ENCODE measurements at regions not wholly inside any gene's neighbourhood (a gene's known extent, or its start where the extent isn't known, plus 50 kb on each side); places are given as distances from the start of the nearest gene placed in this dataset.

DNA sequence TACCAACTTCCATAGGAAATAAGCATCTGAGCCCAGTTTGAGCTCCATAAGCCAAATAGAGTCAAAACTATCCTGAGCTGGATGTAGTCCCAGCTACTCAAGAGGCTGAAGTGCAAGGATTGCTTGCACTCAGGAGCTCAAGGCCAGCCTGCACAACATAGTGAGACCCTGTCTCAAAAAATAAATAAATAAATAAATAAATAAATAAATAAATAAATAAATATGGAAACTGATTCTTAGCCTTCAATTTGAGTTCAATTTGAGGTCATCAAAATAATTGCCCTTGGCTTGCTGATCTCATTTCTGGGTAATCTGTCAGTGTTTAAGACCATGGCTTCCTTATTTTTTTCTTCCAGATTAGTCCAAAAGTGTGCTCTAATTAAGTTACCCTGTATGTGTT lies 184.9 kb upstream of the CDH20 start:
- in situ Hi-C loops (cut with HindIII; ENCODE audit: low pct_unique_long_range_greater_than_20kb, low sequenced_read_pairs) = no loop called here
- ChIA-PET CTCF (no interaction called here), POLR2A (no interaction called here)
- no peak for ATAC-seq
- Histone ChIP-seq H3K9me3 (ENCODE audit: control insufficient read depth, insufficient read depth, low read depth, low read length) (no peaks in the 10 kb centered on the region), H3K4me1 (ENCODE audit: control insufficient read depth, insufficient read depth, low read length) (no peaks in the 10 kb centered on the region), H3K27ac (ENCODE audit: low read length) (no peak overlapping the region), H3K4me3 (ENCODE audit: low read depth in 2 of 2, low read length in 2 of 2) (no peak overlapping the region), H3K36me3 (ENCODE audit: control insufficient read depth, insufficient read depth, low read length) (no peaks in the 10 kb centered on the region), H3K27me3 (ENCODE audit: control insufficient read depth, insufficient read depth, low read length) (no peaks in the 10 kb centered on the region)
- no peak for DNase-seq (ENCODE audit: low read depth, low spot score)
- TF ChIP-seq POLR2AphosphoS5 (IDR thresholded peaks at IDR 0.05; ENCODE audit: low read depth, low read length) (no peak), TCF7L2 (IDR thresholded peaks at IDR 0.05; ENCODE audit: low read depth, low read length) (no peak), SIN3A (IDR thresholded peaks at IDR 0.05; ENCODE audit: borderline replicate concordance, insufficient read depth, low read depth, low read length) (no peak)
- TF ChIP-seq, protein P1, sequence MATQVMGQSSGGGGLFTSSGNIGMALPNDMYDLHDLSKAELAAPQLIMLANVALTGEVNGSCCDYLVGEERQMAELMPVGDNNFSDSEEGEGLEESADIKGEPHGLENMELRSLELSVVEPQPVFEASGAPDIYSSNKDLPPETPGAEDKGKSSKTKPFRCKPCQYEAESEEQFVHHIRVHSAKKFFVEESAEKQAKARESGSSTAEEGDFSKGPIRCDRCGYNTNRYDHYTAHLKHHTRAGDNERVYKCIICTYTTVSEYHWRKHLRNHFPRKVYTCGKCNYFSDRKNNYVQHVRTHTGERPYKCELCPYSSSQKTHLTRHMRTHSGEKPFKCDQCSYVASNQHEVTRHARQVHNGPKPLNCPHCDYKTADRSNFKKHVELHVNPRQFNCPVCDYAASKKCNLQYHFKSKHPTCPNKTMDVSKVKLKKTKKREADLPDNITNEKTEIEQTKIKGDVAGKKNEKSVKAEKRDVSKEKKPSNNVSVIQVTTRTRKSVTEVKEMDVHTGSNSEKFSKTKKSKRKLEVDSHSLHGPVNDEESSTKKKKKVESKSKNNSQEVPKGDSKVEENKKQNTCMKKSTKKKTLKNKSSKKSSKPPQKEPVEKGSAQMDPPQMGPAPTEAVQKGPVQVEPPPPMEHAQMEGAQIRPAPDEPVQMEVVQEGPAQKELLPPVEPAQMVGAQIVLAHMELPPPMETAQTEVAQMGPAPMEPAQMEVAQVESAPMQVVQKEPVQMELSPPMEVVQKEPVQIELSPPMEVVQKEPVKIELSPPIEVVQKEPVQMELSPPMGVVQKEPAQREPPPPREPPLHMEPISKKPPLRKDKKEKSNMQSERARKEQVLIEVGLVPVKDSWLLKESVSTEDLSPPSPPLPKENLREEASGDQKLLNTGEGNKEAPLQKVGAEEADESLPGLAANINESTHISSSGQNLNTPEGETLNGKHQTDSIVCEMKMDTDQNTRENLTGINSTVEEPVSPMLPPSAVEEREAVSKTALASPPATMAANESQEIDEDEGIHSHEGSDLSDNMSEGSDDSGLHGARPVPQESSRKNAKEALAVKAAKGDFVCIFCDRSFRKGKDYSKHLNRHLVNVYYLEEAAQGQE (IDR thresholded peaks at IDR 0.05; ENCODE audit: insufficient read depth in 1 of 2, low read depth in 2 of 2, low read length in 1 of 2) = no peak
- intact Hi-C loops (cut with micrococcal nuclease; ENCODE audit: unreplicated experiment) = no loop called here
- no TSS peak for BruUV-seq (replicated peaks)

DNA sequence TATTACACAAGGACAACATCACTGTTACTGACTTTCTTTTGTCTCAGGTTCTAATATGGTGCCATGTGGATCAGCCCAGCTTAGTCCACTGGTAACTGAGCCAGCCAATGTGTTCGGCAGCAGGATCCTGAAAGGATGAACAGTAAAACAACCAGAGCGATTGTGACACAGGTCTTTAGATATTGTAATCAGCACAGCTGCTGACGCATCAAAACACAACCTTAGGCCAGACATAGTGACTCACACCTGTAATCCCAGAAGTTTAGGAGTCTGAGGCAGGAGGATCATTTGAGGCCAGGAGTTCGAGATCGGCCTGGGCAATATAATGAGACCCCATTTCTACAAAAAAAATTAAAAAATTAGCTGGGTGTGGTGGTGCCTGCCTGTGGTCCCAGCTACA lies 183.4 kb upstream of the CDH20 start:
- H3K4me3 ChIP-seq (ENCODE audit: low read depth in 2 of 2, low read length in 2 of 2) = no peak overlapping the region
- no peak overlapping the region for H3K27ac ChIP-seq (ENCODE audit: low read length)
- no peak for TF ChIP-seq SIN3A (IDR thresholded peaks at IDR 0.05; ENCODE audit: borderline replicate concordance, insufficient read depth, low read depth, low read length)
- TF ChIP-seq, protein P2, sequence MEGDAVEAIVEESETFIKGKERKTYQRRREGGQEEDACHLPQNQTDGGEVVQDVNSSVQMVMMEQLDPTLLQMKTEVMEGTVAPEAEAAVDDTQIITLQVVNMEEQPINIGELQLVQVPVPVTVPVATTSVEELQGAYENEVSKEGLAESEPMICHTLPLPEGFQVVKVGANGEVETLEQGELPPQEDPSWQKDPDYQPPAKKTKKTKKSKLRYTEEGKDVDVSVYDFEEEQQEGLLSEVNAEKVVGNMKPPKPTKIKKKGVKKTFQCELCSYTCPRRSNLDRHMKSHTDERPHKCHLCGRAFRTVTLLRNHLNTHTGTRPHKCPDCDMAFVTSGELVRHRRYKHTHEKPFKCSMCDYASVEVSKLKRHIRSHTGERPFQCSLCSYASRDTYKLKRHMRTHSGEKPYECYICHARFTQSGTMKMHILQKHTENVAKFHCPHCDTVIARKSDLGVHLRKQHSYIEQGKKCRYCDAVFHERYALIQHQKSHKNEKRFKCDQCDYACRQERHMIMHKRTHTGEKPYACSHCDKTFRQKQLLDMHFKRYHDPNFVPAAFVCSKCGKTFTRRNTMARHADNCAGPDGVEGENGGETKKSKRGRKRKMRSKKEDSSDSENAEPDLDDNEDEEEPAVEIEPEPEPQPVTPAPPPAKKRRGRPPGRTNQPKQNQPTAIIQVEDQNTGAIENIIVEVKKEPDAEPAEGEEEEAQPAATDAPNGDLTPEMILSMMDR (IDR thresholded peaks at IDR 0.05) = no peak
- TF ChIP-seq, protein P1 (IDR thresholded peaks at IDR 0.05; ENCODE audit: insufficient read depth in 1 of 2, low read depth in 2 of 2, low read length in 1 of 2) = no peak
- no peak for TF ChIP-seq POLR2AphosphoS5 (IDR thresholded peaks at IDR 0.05; ENCODE audit: low read depth, low read length)
- intact Hi-C loops (cut with micrococcal nuclease; ENCODE audit: unreplicated experiment) (no loop called here), in situ Hi-C loops (cut with HindIII; ENCODE audit: low pct_unique_long_range_greater_than_20kb, low sequenced_read_pairs) (no loop called here)
- no peaks in the 10 kb centered on the region for H3K36me3 ChIP-seq (ENCODE audit: control insufficient read depth, insufficient read depth, low read length)
- no peaks in the 10 kb centered on the region for H3K4me1 ChIP-seq (ENCODE audit: control insufficient read depth, insufficient read depth, low read length)
- POLR2A ChIA-PET = no interaction called here
- no peaks in the 10 kb centered on the region for H3K27me3 ChIP-seq (ENCODE audit: control insufficient read depth, insufficient read depth, low read length)
- no peak for DNase-seq (ENCODE audit: low read depth, low spot score)
- no peak for ATAC-seq
- no peaks in the 10 kb centered on the region for H3K9me3 ChIP-seq (ENCODE audit: control insufficient read depth, insufficient read depth, low read depth, low read length)
- CTCF ChIA-PET = no interaction called here
- BruUV-seq (replicated peaks) = no TSS peak
